Stimulated activated CD4-positive, alpha-beta T cell treated with anti-CD3 and anti-CD28 coated beads, TNF-alpha, amount 100 ng/mL, for 24 hours (primary cell): ENCODE measurements at regions not wholly inside any gene's neighbourhood (a gene's known extent, or its start where the extent isn't known, plus 50 kb on each side); places are given as distances from the start of the nearest gene placed in this dataset.

Source experiments
- DNase-seq, 3 experiments: peaks; one replicate each; pipeline ENCODE4 v3.0.0-alpha.2; 2020; ENCODE audit warnings: low read depth in 3 of 3

DNA sequence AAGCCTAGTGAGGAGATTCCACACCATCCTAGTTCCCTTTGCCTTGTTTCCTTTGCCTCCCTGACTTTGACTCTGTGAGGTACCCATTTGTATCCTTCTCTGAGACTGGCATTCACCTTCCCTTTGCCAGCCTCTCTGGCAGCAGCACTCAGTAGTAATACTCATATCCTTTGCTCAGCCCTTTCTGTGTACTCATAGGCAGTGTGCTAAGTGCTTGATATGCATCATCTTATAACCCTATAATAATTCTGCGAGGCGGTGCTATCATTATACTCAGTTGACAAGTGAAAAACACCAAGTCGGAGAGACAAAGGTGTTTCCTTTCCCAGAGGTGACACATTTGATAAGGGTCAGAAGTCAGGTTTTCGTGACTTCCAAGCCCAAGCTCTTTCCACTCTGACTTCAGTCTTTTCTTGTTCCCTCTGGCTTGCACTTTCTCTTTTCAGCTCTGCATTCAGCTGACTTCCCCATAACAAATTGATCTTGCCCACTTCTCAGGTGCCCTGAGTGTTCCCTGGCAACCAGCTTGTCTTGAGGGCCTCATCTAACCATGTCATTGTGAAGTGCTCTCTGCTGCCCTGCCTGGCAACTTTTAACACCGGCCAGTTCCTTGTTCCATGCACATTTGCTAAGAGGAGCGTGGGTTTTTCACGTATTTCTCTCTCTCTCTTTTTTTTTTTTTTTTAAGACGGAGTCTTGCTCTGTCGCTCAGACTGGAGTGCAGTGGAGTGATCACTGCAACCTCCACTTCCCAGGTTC is 94.5 kb upstream of the UPP2 start:
- DNase-seq = peak in 1 of 3 experiments; percentile 3

DNA sequence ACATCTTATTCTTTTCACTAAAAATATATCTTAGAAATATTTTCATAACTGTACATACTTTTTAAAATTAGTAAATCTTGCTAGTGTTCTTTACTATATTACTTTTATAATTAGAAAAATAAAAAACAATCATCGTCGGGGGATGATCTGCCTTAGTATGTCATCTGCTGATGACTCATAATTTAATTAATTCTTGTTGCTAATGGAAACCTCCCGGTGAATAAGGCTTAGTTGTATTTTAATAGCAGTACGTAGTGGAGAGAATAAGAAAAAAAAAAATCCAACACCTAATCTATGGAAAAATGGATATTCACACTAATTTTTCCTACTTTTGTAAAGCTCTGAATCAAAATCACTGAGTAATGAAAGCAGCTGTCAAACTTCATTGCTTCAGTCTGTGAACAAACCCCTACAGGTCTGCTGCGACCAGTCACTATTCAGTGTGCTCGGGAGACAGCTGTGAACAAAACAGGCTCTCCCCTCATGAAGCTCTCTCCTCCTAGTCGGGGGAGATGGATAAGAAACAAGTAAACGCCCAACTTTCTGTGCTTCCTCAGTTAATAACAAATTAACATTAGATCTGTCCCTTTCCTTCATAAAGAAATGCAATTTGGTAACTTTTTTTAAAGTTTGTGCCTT is 97.4 kb upstream of the UPP2 start:
- no peak for DNase-seq

DNA sequence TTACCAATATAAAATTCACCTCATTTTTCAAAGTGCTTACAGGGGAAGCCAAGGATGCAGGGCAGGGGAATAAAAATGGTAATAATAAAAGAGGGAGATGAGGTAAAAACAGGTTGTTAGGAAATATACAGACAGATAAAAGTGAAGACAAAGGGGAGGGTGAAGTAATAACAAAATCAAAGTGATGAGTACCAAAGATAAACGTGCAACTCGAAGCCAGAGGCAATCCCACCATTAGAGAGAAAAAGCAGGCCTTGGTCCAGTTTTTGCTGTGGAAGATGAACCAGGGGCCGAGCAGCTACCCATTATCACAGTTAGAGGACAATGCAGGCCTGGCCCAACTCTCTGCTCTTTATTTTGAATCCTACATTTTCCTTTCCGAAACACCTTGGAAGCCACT is 99.6 kb upstream of the UPP2 start:
- DNase-seq = no peak

DNA sequence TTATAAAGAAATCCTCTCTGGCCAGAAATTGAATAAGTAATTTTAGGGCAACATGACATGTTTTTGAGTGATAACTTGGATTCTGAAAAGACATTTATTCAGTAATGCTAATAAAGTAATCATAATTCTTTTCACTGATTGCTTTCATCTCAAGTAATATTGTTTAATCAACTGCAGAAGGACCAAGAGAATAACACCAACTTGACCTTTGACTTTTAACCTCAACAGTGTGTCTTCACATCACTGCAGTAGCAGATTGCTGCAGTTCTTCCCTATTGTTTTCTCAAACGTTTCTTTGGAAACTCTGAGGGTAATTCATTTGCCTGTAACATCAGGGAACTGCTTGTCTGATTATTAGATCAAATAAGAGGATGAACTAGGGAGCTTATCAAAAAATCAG is 104.9 kb upstream of the UPP2 start:
- no peak for DNase-seq

DNA sequence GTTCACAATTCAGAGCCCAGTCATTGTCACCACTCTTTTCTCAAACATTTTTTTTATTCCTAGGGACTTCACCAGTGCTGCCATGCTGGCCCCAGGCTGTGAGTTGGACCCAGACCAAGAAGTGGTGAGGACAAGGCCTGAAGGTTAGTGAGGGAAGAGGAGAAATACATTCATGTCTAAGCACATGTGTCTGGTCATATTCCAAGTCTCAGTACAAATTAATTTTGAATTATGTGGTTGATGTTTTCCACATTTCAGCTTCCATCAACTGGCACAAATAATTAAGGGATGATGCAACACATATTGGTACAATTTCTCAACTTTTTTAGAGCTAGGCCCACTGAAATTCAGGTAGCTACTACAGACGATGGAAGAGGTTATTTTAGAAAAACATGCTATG is 106.6 kb upstream of the UPP2 start:
- no peak for DNase-seq

DNA sequence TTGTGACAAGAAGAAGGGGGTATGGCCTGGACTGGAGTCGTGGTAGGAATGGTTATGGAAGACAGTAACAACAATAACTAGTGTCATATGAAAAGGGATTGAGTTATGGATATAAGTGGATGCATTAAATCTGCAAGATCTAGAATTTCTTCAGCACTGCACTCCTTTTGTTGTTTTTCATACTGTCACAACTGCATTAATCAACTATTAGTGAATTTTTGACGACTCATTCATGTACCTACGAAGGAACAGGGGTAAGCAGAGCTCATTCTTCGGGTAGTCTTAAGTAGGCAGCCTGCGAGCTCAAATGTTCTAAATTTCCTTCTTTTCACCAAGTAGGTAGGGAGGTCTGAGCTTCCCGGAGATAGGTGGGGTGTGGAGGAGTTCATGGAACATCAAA is 109.7 kb upstream of the UPP2 start:
- no peak for DNase-seq

DNA sequence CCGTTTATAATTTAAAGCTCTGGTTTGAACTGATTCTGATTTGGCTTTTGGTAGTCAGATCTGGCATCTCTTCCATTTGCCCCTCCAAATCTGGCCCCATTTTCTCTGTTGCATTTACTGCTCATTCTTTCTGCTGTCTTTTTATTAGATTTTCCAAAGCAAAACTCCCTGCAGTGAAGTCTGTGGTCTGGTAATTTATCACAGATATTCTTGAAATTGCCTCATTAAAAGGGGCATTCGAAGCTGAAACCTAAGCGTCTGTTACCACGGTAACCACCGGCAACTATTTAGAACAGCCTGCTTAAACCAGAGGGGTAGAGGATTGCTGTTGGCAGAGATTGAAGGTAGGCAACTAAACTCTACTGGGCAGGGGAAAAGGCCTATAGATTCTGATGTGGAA is 111.5 kb upstream of the UPP2 start:
- no peak for DNase-seq

DNA sequence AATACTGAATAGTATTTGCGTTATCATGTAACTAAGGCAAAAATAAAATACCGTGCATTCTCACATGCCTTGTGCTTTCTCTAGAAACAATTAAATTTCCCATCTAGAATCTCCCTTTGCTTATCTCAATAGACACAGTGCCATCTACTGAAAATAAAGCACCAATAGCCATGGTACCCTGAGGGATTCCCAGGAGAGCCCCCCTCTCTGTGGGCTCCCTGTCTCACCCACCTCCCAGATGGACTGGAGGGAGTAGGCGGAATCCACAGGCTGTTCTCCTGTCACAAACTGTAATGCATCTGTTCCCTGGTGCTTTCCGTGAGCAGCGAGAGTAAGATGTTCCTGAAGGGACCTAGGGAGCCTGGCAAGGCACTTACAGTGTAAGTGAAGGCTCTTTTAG is 112.4 kb upstream of the UPP2 start:
- DNase-seq = no peak

DNA sequence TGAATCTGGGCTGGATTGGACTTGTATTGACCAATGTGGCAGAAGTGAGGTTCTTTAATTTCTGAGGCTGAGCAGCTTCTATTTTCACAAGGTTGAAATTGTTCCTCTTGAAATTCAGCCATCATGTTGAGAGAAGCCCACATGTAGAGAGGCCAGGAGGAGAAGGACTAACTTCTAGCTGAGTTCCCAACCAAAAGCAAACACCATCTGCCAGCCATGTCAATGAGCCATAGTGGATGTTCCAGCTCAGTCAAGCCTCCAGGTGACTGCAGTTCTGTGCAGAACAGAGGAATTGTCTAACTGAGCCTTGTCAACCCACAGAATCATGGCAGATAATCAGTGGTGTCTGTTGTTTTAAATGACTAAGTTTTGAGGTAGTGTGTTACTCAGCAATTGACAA is 110.6 kb upstream of the ACVR1 start:
- DNase-seq = no peak

DNA sequence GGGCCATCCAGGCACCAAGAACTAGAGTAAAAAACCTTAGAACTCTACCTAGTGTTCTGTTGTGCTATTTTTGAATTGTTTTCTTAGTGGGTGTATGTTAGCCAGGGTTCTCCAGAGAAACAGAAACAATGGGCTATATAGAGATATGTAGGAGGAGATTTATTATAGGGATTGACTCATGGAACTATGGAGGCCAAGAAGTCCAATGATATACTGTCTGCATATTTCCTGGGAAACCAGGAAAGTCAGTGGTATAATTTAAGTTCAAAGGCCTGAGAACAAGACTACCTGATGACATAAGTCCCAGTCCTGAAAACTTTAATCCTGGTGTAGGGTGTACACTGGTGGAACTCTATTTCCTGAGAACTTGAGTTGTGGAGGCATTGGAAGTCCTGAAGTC is 108.7 kb upstream of the ACVR1 start:
- no peak for DNase-seq

DNA sequence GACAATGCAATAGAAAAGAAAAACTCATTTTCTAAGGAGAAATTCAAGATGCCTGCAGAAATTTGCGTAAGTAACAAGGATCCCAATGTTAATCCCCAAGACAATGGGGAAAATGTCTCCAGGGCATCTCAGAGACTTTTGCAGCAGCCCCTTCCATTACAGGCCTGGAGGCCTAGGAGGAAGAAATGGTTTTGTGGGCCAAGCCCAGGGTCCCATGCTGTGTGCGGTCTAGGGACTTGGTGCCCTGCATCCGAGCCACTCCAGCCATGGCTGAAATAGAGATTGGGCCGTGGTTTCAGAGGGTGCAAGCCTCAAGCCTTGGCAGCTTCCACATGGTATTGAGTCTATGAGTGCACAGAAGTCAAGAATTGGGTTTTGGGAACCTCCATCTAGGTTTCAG is 103.9 kb upstream of the ACVR1 start:
- no peak for DNase-seq

DNA sequence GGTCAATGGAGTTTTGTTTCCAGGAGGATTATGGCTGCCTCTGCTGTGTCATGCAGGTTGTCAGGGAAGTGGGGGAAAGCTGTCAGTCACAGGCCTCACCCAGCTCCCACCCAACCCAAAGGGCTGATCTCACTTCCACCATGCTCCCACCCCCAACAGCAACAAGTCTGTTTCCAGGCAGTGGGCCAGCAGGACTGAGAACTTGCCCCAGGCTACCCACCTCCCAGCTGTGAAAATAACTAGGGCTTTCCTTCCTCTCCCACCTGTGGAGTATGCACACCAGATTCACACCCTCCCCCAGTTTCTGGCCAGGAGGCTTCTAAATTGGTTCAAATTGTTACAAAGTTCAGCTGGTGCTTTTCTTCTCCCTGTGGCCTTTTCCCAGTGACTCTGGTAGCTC is 95.6 kb upstream of the ACVR1 start:
- no peak for DNase-seq

DNA sequence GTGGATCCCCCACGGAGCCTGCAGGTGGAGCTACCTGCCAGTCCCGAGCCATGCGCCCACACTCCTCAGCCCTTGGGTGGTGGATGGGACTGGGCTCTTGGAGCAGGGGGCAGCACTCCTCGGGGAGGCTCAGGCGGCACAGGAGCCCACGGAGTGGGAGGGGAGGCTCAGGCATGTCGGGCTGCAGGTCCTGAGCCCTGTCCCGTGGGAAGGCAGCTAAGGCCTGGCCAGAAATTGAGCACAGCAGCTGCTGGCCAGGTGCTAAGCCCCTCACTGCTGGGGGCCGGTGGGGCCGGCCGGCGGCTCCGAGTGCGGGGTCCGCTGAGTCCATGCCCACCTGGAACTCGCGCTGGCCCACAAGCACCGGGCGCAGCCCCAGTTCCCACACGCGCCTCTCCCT is 91.7 kb upstream of the ACVR1 start:
- DNase-seq = no peak

DNA sequence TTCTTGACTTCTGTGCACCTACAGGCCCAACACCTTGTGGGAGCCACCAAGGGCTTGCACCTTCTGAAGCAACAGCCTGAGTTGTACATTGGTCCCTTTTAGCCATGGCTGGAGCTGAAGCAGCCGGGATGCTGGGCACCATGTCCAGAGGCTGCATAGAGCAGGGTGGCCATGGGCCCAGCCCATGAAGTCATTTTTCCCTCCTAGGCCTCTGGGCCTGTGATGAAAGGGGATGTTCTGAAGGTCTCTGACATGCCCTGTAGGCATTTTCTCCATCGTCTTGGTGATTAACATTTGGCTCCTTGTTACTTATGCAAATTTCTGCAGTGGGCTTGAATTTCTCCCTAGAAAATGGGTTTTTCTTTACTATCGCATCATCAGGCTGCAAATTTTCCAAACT is 83.1 kb upstream of the ACVR1 start:
- no peak for DNase-seq

DNA sequence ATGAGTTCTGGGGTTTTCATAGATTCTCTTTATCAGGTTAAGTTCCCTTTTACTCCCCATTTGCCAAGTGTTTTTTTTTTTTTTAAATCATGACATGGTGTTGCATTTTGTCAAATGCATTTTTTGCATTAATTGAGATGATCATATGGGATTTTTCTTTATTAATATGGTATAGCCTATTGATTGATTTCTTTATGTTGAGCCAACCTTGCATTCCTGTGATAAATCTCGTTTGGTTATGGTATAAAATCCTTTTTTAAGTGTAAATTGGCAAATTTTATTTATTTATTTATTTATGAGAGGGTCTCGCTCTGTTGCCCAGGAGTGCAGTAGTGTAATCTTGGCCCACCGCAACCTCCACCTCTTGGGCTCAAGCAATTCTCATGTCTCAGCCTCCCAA is 81.5 kb upstream of the ACVR1 start:
- DNase-seq = no peak

DNA sequence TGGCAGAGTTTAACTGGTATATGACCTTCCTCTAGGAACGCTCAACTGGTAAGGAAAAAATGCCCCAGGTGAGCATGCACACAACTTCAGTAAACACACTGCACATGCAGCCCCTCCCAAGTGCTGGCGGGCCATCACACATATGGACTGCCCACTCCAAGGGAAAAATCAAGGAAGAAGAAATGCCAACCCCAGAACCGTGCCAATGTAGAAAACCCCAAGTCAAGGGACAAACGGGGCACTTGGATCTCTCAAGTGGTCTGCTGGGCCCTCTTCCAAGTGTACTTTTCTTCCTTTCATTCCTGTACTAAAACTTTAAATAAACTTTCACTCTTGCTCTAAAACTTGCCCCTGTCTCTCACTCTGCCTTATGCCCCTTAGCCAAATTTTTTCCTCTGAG is 76.4 kb upstream of the ACVR1 start:
- no peak for DNase-seq

DNA sequence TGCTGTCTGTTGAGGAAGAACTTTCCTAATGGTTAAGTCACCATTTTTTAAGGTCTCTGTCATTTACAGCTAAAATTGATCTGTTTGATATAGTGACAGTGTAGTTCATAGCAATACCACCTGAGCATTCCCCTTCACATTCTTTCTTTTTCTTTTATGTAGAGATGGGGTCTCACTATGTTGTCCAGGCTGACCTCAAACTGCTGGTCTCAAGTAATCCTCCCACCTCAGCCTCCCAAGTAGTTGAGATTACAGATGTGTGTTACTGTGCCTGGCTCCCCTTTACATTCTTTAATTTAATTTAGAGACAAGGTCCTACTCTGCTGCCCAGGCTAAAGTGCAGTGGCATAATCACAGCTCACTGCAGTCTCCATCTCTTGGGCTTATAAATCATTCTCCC is 72.7 kb upstream of the ACVR1 start:
- DNase-seq = no peak

DNA sequence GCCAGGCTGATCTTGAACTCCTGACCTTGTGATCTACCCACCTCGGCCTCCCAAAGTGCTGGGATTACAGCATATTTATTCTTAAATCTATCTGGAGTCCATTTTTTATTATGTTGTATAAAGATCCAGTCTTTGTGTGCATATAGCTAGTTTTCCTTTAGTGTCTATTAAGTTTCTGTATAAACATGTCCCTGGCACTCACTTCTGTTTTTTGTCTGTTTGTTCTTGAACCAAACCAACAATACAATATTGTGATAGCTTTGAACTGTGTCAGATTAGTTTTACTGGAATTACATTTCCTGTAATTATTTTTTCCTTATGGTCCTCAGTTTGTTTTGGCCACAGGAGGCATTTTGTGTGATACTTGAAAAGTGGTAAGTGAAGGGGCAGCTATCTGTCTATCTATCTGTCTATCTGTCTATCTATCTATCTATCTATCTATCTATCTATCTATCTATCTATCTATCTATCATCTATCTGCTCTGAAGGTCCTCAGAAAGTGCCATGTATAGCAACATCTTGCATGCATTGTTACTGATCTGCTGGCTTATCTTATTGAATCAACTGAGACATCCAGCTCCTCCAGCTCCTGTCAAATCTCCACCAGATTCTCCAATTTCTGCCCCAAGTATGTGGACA is 70.9 kb upstream of the ACVR1 start:
- no peak for DNase-seq

DNA sequence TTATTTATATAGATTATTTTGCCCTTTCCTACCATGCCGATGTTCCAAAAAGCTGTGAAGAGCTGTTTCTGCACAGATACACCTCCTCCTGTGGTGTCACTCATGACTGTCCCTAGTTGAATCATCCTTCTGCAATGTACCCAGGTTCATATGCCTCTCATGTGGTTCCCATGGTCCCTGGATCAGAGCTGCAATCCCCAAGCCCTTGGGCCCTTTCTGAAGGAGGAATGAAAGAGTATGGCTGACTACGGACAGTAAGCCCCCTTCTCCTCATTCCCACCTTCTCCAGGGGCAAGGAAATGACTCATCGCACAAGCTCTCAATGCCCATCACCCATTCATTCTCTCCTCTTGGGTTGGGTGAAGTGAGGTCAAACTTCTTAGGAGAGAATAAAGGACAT is 63.9 kb upstream of the ACVR1 start:
- no peak for DNase-seq

DNA sequence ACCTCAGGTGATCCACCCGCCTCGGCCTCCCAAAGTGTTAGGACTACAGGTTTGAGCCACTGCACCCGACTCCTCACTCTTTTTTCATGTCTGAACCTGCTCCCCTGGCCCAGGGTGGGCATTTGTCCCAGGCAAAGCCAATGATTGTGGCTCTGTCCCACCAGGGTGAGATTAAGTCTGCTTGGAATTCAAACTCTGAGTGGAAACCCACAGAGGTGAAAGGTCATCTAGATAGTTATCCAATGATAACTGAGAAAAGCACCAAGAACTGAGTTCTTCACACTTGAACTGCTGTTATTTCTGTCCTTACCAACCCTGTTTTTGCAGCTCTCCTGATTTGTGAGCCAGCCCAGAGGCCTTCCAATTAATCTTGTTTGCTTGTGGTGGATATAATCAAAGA is 62.4 kb upstream of the ACVR1 start:
- no peak for DNase-seq

DNA sequence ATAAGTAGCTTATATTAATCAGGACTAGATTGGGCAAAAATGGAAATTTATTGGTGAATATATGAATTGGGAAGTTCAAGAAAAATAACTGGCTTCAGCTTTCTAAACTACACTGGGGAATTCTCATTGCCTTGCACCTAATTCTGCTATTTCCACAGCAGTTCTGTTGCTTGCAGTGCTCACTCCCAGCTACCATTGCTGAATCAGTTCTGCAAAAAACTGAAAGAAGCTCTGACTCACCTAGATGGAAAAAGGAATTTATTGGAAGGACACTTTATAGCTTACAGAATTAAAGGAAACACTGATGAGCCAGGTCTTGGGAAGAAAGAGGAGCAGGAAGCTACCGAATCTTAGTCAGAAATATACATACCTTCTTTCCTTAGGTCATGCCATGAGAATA is 60.3 kb upstream of the ACVR1 start:
- DNase-seq = no peak

DNA sequence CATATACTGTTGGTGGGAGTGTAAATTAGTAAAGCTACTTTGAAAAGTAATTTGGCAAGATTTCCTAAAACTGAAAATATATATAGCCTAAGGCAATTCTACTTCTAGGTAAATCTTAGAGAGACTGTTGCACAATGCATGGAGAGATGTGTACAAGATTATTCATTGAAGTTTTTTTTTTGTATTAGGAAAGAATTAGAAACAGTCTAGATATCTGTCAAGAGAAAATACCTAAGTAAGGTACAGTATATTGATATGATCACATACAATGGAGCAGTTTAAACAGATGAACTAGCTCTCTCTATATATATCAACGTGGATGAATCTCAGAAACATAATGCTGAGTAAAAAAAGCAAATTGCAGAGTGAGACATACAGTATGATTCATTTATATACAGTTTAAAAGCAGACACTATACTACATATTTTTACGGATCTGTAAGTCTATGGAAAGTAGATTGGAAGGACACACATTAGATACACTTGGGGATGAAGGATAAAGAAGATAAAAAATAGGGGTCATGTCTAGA is 59.3 kb upstream of the ACVR1 start:
- no peak for DNase-seq

DNA sequence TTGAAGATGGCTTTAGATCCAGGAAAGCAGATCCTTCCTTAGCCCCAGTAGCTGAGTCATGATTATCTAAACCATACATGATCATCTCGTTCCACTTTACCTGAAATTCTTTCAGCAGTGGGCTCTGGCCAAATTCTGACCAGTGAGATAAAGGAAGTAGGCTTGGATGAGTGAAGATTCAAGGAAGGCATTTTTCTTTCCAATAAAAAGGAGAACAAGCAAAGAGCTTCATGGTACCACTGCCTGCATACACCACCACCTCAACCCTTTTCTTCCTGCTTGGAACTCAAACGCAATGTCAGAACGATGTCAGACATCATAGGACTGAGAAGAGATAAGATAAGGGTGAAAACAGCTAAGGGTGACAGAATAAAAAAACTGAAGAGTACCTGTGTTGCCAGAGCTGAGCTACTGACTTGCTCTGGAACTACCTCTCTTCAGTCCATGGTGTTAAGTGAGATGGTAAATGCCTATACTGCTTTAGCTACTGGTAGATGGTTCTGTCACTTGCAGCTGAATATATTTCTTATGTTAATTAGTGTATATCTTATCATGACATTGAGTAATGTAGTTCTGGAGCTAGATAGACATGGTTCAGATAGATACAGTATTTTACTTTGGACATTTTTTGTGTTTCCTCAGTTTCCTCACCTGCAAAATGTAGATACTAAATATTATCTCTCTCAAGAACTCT is 58.7 kb upstream of the ACVR1 start:
- no peak for DNase-seq
